Rectal smooth muscle tissue (tissue), 1 donor: ENCODE measurements at regions not wholly inside any gene's neighbourhood (a gene's known extent, or its start where the extent isn't known, plus 50 kb on each side); places are given as distances from the start of the nearest gene placed in this dataset.
"Not testable (repeated sequence)": the region's sequence is repeated elsewhere in the genome, so short reads cannot be mapped to it uniquely, and the experiment has no call there.

ENCODE experiments used
- H3K27ac ChIP-seq: one replicate; pipeline ENCODE4 v1.7.0; 2013; ENCODE audit warnings: low read depth, low read length, inconsistent platforms
- H3K27me3 ChIP-seq: one replicate; pipeline ENCODE4 v1.7.0; 2013; ENCODE audit warnings: low read length; ENCODE audit not compliant: control insufficient read depth, insufficient read depth
- H3K36me3 ChIP-seq: one replicate; pipeline ENCODE4 v1.7.0; 2013; ENCODE audit warnings: low read length; ENCODE audit not compliant: control insufficient read depth, insufficient read depth
- H3K4me1 ChIP-seq: one replicate; pipeline ENCODE4 v1.7.0; 2013; ENCODE audit warnings: low read length; ENCODE audit not compliant: control insufficient read depth, insufficient read depth
- H3K4me3 ChIP-seq: one replicate; pipeline ENCODE4 v1.7.0; 2013; ENCODE audit warnings: low read length
- H3K9ac ChIP-seq: one replicate; pipeline ENCODE4 v1.7.0; 2013; ENCODE audit warnings: low read length

DNA sequence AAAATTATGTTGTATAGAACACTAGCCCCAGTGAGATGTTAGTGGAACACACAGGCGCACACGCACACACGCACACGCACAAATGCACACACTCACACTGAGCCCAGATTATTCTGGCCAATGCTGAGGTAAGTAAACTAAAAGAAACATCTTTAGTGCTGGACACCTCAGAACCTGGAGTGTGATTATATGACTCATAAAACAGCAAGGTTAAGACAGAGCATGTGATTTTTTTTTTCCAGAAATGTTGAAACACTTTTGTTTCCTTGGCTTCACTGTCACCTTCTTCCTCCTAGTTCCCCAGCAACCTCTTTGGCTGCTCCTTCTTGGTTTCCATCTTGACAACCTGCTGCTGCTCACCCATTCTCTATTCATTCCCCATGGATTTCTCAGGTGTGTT is 141.0 kb upstream of the ALG10B start:
- Histone ChIP-seq H3K4me1 (no peaks in the 10 kb centered on the region), H3K27me3 (no peaks in the 10 kb centered on the region), H3K36me3 (no peaks in the 10 kb centered on the region), H3K27ac (no peak overlapping the region), H3K4me3 (no peak overlapping the region), H3K9ac (no peak overlapping the region)

DNA sequence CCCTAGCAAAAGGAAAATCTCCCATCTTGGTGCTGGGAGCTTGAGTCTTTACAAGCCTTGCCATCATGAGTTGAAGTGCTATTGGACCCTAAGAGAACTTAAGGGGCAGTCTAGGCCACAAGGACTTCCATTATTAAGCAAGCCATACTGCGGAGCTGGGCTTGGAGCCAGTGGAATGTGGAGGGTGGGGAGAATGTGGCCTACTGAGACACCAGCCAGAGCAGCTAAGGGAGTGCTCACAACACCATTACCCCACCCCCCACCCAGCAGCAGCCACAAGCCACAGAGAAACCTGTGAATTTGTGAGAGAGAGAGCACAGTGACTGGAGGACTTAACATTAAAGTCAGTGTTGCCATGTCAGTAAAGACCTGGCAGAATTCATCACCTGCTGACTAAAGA is 133.0 kb upstream of the ALG10B start:
- H3K4me1 ChIP-seq, H3K9ac ChIP-seq, H3K27ac ChIP-seq, H3K4me3 ChIP-seq, H3K27me3 ChIP-seq, H3K36me3 ChIP-seq: not testable (repeated sequence)

DNA sequence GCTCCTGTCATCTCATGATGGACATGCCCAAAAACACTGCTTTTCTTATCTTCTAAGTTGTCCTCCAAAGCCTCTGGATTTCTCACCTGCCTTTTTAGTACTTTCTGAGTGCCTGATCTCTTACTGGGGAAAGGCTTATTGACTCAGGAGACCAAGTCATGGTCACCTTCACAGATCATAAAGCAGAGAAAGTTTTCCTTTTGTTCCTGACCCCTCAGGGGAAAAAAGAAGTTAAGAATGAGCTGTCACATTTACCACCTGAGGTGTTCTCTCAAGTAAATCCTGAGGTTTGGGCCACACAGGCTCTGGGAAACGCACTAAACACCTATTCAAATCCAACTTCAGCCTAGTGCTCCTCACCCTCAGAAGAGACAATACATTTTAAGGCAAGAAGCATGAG is 119.3 kb upstream of the ALG10B start:
- not testable (repeated sequence) for H3K9ac ChIP-seq, H3K4me1 ChIP-seq, H3K4me3 ChIP-seq, H3K27ac ChIP-seq, H3K27me3 ChIP-seq, H3K36me3 ChIP-seq

DNA sequence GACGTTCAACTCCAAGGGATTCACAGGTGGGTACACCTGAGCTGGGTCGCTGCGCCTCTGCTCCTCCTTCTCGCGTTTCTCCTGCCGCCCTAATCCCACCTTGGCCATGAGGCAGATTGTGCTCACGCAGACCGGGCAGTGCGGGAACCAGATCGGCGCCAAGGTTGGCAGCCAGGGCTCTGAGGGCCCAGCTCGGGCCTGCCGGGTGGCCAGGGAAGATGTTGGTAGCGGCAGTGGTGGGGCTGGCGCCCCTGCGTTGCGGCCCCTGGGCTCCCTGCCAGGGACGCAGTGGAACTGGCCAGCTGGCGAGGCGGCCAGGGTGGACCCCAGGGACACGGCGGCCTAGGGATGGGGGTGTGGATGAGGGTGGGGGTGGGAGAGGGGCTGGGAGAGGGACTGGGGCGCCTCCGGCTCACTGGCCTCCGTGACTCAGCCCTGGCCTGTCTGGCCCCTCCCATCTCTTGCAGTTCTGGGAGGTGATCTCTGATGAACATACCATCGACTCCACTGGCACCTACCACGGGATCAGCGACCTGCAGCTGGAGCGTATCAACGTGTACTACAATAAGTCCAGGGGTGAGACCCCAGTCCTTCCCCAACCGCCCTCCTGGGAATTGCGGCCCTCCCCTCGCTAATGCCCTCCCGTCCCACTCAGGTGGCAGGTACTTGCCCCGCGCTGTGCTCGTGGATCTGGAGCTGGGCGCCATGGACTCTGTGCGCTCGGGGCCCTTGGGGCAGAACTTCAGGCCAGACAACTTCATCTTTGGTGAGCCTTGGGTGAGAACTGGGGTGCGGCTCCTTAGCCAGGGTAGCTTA is 114.9 kb upstream of the ALG10B start:
- Histone ChIP-seq H3K27ac (no peak overlapping the region), H3K4me3 (no peak overlapping the region), H3K4me1 (no peaks in the 10 kb centered on the region), H3K36me3 (no peaks in the 10 kb centered on the region), H3K9ac (no peak overlapping the region), H3K27me3 (no peaks in the 10 kb centered on the region)

DNA sequence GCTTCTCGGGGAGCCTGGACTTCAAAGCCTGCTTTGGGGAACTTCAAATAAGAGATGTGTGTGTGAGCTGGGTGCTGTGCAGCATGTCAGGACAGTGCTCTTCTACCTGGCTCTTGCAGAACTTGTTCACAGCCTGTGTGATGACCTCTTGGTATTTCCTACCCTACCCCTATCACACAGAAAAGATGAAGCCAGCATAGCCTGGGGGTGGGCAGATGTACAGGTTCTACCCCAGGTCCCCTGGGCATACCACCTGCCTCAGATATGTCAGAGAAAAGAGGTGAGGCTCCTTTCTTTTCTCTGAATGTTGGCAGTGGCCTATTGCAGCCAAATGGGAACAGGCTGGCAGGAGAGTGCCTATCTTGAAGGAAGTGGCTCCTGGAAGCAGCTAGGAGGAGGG is 111.7 kb upstream of the ALG10B start:
- Histone ChIP-seq H3K36me3 (no peaks in the 10 kb centered on the region), H3K27ac (no peak overlapping the region), H3K9ac (no peak overlapping the region), H3K4me3 (no peak overlapping the region), H3K4me1 (no peaks in the 10 kb centered on the region), H3K27me3 (no peaks in the 10 kb centered on the region)

DNA sequence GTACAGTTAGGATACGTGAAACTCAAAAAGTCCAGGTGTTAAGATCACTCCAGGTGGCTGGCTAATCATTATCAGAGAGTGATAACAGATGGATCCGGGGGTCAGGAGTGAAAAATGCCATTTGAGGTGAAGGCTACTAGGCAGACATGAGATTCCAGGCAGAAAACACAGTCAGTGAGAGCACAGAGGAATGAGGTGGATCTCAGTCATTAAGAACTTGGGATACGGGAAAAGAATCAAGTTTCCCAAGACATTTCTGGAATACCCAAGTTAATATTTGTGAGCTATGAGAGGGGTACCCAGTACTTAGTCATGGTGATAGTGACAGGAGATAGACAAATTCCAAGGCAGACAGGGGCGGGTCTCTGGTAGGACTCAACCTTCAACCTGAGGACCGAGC is 94.6 kb upstream of the ALG10B start:
- Histone ChIP-seq H3K27ac (no peak overlapping the region), H3K4me1 (no peaks in the 10 kb centered on the region), H3K9ac (no peak overlapping the region), H3K27me3 (no peaks in the 10 kb centered on the region), H3K4me3 (no peak overlapping the region), H3K36me3 (no peaks in the 10 kb centered on the region)

DNA sequence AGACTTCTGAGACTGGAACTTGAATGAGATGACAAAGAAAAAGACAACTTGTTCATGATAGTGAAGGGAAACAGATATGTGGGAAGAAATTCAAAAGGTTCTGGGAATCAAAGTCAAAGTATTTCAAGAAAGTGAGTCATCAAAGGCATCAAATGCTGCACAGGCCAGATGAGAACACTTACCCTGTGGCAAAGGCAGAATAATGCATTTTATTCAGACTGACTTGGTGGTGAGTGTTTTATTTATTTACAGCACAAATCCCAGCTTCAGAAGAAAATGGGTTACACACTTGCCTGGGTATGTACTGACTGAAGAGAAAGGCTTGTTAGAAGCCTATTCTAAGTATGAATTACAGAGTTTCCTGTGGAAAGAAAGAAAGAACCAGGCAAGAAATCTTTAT is 78.2 kb upstream of the ALG10B start:
- H3K36me3 ChIP-seq, H3K27me3 ChIP-seq, H3K9ac ChIP-seq, H3K4me3 ChIP-seq, H3K4me1 ChIP-seq, H3K27ac ChIP-seq: not testable (repeated sequence)

DNA sequence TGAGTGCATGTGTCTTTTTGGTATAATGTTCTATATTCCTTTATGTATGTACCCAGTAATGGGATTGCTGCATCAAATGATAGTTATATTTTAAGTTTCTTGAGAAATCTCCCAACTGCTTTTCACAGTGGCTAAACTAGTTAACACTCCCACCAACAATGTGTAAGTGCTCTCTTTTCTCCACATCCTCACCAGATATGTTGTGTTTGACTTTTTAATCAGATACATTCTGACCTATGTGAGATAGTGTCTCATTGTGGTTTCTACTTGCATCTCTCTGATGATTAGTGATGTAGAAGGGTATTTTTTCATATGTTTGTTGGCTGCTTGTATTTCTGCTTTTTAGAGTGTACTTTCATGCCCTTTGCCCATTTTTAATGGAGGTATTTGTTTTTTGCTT is 62.8 kb upstream of the ALG10B start:
- no peaks in the 10 kb centered on the region for H3K27me3 ChIP-seq
- H3K9ac ChIP-seq: no peak overlapping the region
- H3K4me3 ChIP-seq: no peak overlapping the region
- H3K4me1 ChIP-seq: no peaks in the 10 kb centered on the region
- H3K27ac ChIP-seq: no peak overlapping the region
- H3K36me3 ChIP-seq: no peaks in the 10 kb centered on the region

DNA sequence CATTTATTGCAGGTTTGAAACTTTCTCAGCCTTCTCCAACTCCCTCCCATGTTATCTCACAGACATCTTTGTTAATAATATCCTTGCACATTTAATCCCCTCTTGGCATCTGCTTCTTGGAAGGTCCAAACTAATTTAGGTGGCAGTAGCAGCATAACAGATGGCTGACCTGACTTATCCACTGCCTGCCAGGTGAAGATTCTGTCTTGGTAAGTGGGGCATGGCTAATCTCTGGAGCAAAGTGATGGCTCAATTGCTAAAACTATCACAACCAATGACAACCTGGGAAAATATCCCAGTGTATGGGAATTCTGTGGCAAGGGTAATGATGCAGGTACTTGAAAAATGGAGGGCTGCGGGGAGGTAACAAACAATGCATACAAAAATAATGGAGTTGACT is 58.2 kb upstream of the ALG10B start:
- H3K9ac ChIP-seq: no peak overlapping the region
- no peak overlapping the region for H3K4me3 ChIP-seq
- no peaks in the 10 kb centered on the region for H3K4me1 ChIP-seq
- no peaks in the 10 kb centered on the region for H3K27me3 ChIP-seq
- no peak overlapping the region for H3K27ac ChIP-seq
- H3K36me3 ChIP-seq: no peaks in the 10 kb centered on the region
